ENCODE measurements at regions not wholly inside any gene's neighbourhood (a gene's known extent, or its start where the extent isn't known, plus 50 kb on each side); places are given as distances from the start of the nearest gene placed in this dataset.

DNA sequence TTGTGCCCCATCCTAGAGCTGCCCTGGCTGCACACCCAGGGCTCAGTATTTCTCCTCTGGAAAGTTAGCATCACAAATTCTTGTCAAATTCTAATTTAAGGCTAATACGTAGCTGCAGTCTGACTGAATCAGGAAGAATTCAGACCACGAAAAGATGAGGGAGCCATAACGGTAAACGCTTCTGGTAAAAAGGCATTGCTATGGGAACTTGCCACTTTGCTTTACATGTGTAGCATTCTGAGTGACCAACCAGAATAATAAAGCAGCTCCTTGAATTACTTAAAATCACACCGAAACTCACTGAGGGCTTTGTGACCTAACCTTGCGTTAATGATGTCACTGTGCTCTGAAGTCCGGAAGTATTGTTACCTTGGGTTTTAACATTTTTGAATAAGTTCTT is 286.6 kb upstream of the TMTC4 start:
- Histone ChIP-seq H3K27ac (ENCODE audit: insufficient read depth, low read length) (no peak overlapping the region), H3K9me1 (ENCODE audit: insufficient read depth, low read length) (no peaks in the 10 kb centered on the region), H3K4me1 (ENCODE audit: control insufficient read depth, insufficient read depth, low read length) (no peaks in the 10 kb centered on the region), H2AK9ac (replicated peaks; ENCODE audit: low read depth, low read length, poor library complexity) (no peak overlapping the region), H2AK5ac (ENCODE audit: low read depth, low read length) (no peak overlapping the region), H4K91ac (ENCODE audit: insufficient read depth, low read depth, low read length) (no peak overlapping the region), H2BK15ac (ENCODE audit: low read depth, low read length) (no peak overlapping the region), H2BK20ac (ENCODE audit: low read depth, low read length) (no peak overlapping the region), H4K20me1 (ENCODE audit: insufficient read depth, low read length) (no peaks in the 10 kb centered on the region), H4K5ac (ENCODE audit: low read depth, low read length) (no peak overlapping the region), H2BK120ac (ENCODE audit: low read depth, low read length) (no peak overlapping the region), H3K9me3 (ENCODE audit: control insufficient read depth, insufficient read depth, low read length) (no peaks in the 10 kb centered on the region), H3K9ac (ENCODE audit: low read depth, low read length) (no peak overlapping the region), H3K36me3 (ENCODE audit: control insufficient read depth, insufficient read depth, low read length) (no peaks in the 10 kb centered on the region), H3K27me3 (ENCODE audit: control insufficient read depth, insufficient read depth, low read length) (no peaks in the 10 kb centered on the region), H3K4ac (ENCODE audit: low read depth, low read length) (no peak overlapping the region), H3K79me1 (ENCODE audit: low read depth in 1 of 2, low read length in 2 of 2) (no peaks in the 10 kb centered on the region), H3K4me2 (ENCODE audit: low read depth, low read length) (no peak overlapping the region), H3K56ac (ENCODE audit: extremely low read depth, insufficient read depth, low read length) (no peak overlapping the region), H4K8ac (ENCODE audit: low read depth in 2 of 2, low read length in 2 of 2) (no peak overlapping the region), H2BK5ac (ENCODE audit: low read depth, low read length, poor library complexity, severe bottlenecking) (no peak overlapping the region), H2AFZ (replicated peaks; ENCODE audit: low read length, poor library complexity) (no peak overlapping the region), H3K18ac (ENCODE audit: low read depth, low read length) (no peak overlapping the region), H3K23ac (ENCODE audit: low read depth, low read length) (no peak overlapping the region), H3K4me3 (ENCODE audit: insufficient read depth, low read depth, low read length) (no peak overlapping the region), H3K14ac (replicated peaks; ENCODE audit: low read depth, low read length) (no peak overlapping the region)
- dilution Hi-C loops (cut with HindIII; ENCODE audit: low sequenced_read_pairs, unreplicated experiment), result no loop called here
- in situ Hi-C loops (cut with MboI; ENCODE audit: low sequenced_read_pairs), result no loop called here
- 70% methylated on average over 3 of the region's 7 CpGs; no CpG with 5 or more reads in 1 of the 2 experiments for WGBS, 2 experiments (ENCODE audit: extremely low coverage in 2 of 2, insufficient read length in 1 of 2)
- ChIA-PET CTCF (interaction anchor here (0.7 kb wide), 1 partner anchor 1377 kb away, joined by 3 read pairs; no protein-coding TSS in a partner anchor), POLR2A (ENCODE audit: unreplicated experiment) (no interaction called here)
- no TSS peak for BruUV-seq (replicated peaks)
- intact Hi-C loops (cut with micrococcal nuclease), result no loop called here
- no peak for TF ChIP-seq RAD21 (IDR thresholded peaks at IDR 0.05; ENCODE audit: low read length)
- TF ChIP-seq NFE2L2 (IDR thresholded peaks at IDR 0.05; ENCODE audit: low read depth, low read length), result no peak
- TF ChIP-seq, protein P1, sequence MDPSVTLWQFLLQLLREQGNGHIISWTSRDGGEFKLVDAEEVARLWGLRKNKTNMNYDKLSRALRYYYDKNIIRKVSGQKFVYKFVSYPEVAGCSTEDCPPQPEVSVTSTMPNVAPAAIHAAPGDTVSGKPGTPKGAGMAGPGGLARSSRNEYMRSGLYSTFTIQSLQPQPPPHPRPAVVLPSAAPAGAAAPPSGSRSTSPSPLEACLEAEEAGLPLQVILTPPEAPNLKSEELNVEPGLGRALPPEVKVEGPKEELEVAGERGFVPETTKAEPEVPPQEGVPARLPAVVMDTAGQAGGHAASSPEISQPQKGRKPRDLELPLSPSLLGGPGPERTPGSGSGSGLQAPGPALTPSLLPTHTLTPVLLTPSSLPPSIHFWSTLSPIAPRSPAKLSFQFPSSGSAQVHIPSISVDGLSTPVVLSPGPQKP (IDR thresholded peaks at IDR 0.05; ENCODE audit: borderline replicate concordance, low read depth, low read length), result no peak
- no peak for TF ChIP-seq FOS (IDR thresholded peaks at IDR 0.05; ENCODE audit: low read depth, low read length)
- no peak for TF ChIP-seq SMC3 (IDR thresholded peaks at IDR 0.05; ENCODE audit: low read depth, low read length)
- no peak for TF ChIP-seq CEBPB (IDR thresholded peaks at IDR 0.05; ENCODE audit: low read depth, low read length)
- no peak for TF ChIP-seq POLR2A (IDR thresholded peaks at IDR 0.05; ENCODE audit: low read depth, low read length)
- no peak for TF ChIP-seq RFX5 (IDR thresholded peaks at IDR 0.05; ENCODE audit: low read depth, low read length)
- no peak for TF ChIP-seq CHD1 (IDR thresholded peaks at IDR 0.05; ENCODE audit: low read depth, low read length)
- TF ChIP-seq MAFK (IDR thresholded peaks at IDR 0.05; ENCODE audit: low read depth, low read length), result no peak
- ATAC-seq (ENCODE audit: low read depth) (no peak), DNase-seq (no peak)
